HUDEP-2 (cell line): ENCODE measurements at regions not wholly inside any gene's neighbourhood (a gene's known extent, or its start where the extent isn't known, plus 50 kb on each side); places are given as distances from the start of the nearest gene placed in this dataset.

Source experiments
- DNase-seq, 76 experiments: peaks; one replicate each; lab custom pipeline; 2025; ENCODE audit not compliant: unreplicated experiment in 76 of 76; lab: John Stamatoyannopoulos, UW

DNA sequence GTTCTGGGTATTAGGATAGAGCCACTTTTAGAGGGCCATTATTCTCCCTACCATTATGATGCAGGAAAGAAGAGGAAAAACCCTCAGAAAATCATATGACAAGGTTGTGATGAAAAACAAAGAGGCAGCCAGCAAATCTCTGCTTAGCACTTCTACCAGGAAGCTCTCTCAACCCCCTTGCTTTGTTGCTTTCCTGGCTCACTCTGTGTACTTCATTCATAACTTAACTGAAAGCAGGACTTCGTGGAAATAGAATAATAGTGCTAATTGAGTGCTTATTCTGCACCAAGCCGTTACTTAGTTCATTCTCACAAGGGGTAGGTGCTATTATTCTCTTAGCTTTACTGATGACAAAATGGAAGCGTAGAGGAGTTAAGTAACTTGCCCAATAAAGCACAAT lies 354.1 kb downstream of the HRH4 start:
- DNase-seq = no peak

DNA sequence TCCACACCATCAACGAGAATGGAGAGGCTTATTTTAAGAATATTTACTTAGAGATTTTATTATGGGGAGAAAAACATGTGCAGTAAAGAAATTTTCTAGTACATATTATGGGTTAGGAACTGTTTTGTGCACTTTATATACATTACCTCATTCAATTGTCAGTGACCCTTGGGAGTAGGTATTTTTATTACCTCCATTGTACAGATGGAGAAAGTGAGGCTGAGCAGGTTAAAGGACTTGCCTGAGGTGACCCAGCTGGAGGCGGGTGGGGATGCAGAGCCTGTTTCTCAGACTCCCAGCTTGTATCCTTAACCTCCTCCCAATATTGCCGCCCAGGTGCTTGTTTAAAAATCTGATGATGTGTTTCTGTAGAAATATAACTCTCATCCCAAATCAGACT lies 356.7 kb downstream of the HRH4 start:
- no peak for DNase-seq

DNA sequence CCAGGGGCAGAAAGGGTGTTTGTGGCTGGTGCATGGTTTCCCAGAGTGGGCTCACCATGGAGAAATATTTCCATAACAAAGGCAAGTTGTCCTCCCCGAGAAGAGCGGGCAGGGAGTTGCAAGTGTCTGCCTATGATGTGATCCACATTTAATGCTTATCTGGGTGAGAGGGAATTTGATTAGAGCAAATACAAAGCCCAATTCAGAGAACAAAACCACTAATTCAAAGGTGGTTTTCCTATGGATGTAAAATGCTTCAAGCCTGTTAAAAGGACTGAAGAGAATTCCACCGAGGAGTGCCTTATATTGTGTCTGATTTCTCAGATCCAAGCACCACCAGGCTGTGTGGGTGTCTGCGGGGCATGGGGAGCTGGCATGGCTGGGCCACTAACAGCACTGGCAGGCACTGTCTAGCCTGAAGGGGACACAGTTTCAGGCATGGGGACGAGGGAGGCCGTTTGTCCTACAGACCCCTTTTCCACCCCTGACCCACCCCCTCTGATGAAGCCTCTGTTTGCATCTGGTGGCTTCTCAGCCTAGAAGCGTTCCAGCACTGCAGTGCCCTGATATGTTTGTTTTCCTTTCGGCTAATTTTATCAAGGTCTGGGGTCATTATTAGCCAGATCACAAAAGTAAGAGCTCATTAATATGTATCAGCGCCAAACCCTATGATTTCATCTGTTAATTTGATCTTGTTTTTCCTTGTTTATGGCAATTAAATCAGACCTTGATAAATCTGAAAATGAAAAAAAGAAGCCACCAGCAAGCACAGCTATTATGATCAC lies 357.3 kb downstream of the HRH4 start:
- no peak for DNase-seq

DNA sequence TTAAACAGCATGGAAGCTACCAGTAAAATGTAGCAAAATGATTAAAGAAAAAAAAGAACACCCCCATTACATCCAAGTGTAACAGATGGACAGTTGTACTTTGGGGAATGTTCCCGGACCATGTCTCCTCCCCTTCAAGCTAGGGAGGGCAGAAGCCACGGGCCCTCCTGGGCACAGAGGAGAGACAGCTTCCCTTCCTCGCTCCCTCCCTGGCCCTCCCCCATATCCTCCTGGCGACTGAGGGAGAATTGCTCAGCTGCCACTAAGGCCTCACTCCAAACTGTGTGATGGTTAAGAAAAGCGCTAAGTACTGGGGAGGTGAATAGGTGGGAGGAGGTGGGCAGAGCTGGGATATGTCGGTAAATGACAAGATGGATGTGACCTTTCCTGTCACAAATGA lies 358.0 kb downstream of the HRH4 start:
- DNase-seq = no peak

DNA sequence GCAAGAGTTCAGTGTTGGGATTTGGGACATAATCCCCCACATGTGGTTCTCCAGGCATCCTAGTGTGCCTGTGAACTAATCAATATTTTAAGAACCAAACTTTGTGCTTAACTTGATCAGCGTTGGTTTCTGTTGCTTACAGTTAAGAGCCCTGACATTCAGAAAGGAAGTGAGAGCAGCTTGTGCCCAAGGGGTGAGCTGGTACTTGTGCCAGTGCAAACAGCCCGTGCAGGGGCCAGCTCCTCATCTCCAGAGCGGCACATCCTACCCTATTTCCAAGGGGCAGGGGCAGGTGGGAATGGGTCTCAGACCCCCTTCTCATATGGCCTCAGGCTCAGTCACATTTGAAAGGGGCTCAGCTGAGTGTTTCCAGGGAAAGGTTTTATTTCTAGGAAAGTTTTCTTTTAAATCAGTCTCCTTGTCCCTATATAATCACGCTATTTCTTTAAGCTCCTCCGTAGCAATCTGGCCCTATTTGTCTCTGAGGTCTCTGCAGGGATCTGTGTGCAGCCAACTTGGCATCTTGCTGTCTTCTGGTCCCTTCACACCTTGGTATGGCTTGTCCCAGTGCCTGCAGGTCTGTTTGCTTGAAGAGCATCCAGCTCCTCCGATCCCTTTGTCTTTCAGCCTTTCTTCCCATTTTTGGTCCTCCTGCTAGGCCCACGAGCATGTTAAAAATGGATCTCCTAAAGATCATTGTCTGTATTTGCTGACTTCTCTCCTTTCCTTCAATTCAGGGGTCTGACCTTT lies 358.9 kb downstream of the HRH4 start:
- no peak for DNase-seq

DNA sequence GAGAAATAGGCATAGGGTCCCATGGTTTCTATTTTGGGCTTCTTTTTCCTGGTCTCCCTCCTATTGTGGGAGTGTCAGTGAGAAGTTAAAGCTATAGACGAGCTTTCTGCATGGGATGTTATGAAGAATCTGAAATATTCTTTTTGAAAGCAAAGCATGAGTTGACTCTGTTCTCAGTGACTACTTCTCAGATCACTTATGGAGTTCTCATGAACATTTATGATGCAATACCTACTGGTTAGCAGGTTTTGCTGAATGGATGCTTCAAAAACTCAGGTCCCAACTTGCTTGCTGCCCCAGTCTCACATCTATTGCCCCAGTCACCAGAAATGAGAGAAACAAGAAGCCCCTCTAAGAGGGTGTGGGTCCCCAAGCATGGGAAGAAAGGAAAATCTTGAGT lies 365.0 kb downstream of the HRH4 start:
- no peak for DNase-seq

DNA sequence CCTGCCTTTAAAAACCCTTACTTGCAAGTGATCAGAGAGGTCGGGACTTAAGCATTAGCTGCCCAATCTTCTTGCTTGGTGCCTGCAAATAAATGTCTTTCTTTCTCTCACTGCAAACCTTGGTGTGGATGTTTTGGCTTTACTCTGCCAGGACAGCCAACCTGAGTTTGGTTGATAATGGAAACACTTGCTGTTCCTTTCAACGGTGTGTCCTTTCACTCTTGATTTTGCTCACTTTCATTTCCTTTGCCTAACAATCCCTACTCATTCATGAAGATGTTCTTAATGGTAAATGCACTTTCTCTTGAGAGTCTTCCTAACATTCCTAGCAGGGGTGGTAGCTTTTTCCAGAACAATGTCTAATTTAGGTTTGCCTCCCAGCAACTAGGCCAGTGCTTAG lies 366.2 kb downstream of the HRH4 start:
- no peak for DNase-seq

DNA sequence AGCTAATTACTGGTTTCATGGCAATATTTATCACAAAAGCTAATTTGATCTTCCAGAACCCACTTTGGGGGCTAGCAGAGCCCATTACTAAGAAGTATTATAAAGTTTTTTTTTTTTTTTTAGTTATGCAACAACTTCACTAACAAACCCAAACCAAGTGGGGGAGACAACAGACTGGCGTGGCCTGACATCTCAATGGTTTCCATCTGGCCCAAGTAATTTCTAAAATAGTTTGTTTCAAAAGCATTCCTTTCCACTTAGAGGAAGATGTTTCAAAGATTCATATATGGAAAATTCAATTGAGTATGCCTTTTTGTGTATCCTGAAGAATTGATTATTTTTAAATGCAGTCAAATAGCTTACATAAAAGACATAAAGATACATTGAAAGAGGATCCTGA lies 367.1 kb downstream of the HRH4 start:
- no peak for DNase-seq

DNA sequence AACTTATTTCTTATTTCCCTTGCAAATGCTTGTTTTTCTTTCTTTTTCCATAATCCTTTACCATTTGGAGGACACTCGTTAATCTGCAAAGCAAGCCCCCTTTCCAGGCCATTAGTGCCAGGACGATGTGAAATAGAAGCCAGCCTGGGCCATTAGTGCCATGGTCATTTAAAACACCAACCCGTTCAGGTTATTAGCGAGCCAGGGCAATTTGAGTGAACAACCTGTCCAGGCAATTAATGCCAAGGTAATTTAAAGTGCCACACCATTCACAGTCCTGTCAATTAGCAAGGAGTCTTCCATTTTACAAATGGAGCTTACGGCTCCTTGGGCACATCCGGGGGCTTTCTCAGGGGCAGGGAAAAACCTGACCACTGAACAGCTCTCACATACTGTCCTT lies 370.6 kb downstream of the HRH4 start:
- no peak for DNase-seq

DNA sequence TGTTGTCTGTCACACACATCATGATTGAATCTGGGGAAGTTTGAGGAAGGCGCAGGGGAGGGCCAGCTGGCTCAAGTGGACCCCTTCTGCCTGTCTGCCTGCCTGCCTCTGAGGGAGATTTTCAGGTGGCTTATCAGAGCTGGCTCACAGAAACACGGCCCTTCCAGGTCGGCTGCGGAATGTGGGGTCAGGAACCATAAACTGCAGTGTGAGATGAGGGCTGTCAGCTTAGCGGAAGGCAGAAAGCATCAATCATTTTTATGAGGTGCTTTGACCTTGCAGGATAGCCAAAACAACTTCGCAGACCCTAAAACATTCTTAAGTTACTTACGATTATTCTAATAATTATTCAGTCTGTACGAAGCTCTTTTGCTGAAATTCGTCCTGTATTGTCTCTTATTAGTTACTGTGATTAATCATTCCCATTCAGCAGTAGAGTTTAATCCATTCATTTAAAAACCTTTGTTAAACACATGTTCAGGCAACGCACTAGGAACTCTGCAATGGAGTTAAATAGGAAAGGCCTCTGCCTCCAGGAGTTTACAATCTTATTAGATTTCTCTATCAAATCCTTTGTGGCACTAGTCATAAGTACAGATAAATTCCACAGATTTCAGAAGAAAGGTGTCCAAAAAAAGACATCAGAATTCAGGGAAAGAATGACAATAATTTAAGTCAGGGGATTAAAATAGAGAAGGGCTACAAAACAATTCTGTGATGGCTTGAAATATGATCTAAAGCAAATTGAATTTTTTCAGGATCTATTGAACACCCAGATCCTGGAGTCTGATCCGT lies 371.6 kb downstream of the HRH4 start:
- DNase-seq = no peak

DNA sequence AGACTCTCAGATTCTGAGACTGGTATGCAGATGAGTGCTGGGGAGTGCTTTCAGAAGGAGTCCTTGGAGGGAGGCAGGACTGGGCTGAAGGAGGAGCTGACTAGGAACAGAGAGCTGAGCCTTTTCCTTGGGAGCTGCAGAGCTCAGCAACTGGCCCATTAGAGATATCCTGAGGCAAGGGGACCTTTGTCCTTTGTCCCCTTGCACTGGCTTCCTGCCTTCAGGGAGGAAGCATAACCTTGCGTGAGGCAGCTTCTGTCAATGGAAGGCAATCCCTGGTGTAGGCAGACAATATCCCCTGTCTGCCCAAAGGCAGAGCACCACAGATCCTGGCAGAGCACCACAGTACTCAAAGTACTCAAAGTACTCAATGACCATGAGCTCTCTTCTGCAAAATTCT lies 375.3 kb downstream of the HRH4 start:
- no peak for DNase-seq

DNA sequence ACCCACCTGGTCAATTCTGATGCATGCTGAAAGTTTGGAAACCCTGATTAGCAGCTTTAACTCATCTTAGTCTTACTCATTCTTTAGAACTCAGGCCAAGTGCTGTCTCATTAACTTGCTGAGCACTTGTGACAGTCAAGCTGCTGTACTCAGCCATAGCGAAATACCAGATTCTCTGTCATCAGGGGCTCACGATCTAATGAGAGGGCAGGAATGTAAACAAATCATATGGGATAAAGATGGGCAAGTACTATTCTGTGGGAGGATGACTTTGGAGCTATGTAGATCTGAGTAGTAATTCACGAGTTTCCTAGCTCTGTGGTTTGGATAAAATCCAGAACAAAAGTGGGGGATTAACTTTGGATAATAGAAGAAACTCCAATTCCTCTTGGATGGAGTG lies 376.6 kb downstream of the HRH4 start:
- no peak for DNase-seq

DNA sequence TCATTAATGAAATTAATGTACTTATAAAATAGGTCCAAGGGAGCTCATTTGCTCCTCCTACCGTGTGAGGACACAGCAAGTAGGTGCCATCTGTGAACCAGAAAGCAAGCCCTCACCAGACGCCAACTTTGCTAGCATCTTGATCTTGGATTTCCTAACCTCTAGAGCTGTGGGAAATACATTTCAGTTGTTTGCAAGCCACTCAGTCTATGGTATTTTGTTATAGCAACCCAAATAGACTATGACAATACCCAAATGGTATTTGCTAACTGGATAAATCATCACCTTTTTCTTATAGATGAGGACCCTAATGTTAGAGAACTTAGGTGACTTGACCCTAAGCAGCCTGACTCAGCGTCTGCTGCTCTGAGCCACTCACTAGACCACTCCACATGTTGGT lies 379.6 kb downstream of the HRH4 start:
- no peak for DNase-seq

DNA sequence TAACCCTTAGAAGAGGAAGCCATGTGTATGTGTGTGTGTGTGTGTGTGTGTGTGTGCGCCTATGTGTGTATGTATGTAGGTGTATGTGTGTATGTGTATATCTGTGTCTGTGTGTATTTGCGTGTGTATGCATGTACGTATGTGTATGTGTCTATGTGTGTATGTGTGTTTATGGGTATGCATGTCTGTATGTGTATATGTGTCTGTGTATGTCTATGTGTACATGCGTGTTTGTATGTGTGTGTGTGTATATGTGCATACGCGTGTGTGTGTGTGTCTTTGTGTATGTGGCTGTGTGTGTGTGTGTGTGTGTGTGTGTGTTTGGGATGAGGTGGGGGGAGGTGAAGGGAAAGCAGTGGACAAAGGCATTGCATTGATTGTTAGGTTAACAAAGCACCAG lies 380.2 kb downstream of the HRH4 start:
- no peak for DNase-seq

DNA sequence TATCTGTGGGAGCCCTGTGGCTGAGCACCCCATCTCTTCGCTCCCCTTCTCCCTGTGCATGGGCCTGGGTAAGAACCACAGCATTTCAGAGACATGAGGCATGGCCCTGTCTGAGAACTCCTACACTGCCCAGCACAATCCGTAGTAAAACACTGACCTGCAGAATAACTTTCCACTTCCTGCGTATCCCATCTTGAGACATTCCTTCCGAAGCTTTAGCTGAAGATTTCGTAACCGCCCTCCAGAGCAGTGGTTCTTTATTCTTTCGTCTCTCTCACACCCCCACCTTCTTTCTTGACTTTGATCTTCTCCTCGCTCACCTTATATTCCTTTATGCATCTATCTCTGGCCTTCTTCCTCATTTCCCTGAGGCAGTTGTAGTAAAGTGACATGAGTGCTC lies 381.1 kb downstream of the HRH4 start:
- DNase-seq = no peak

DNA sequence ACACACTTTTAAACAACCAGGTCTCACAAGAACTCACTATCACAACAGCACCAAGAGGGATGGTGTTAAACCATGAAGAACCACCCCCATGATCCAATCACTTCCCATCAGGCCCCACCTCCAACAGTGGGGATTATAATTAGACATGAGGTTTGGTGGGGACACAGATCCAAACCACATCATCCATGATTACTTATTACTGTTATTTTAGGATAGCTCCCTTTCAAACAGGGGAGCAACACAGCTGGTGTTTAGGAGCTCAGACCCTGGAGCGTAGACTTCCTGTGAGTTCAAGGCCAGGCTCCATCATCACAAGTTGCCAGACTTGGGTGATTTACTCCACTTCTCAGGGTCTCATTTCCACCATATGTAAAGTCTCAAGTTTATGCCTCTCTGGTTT lies 382.7 kb downstream of the HRH4 start:
- no peak for DNase-seq

DNA sequence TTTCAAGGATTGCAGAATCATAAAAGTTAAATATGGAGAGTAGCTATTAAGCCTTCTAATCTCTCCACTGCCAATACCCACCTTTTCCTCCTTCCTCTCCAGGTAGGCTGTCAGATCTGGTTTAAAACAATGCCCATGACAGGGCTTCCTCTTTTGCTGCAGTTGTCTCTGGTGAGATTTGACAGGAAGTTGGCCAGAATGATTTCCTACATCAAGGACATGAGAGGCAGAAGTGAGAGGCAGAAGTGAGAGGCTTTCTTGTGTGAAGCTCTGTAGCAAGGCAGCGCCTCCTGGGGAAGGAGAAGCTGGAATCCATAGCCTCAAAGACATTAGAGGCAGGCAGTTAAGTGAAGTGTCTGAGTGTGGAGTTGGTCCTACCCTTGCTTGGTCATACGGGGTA lies 385.7 kb downstream of the HRH4 start:
- no peak for DNase-seq

DNA sequence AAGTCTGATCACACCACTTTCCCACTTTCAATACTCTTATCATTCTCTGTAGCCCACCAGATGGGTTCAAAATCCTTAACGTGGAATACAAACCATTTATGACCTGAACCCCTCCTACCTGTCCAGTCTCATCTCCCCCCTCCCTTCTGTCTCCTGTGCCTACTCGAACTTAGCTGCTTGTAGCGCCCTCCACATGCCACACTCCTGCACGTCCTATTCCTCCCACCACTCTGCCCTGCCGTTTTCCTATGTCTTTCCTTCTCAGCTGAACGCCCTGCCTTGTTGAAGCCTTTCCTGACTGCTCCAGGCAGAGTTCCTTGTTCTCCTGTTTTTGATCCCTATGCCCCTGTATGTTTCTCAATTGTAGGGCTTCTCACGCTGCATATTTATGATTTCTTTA lies 390.1 kb downstream of the HRH4 start:
- DNase-seq = no peak

DNA sequence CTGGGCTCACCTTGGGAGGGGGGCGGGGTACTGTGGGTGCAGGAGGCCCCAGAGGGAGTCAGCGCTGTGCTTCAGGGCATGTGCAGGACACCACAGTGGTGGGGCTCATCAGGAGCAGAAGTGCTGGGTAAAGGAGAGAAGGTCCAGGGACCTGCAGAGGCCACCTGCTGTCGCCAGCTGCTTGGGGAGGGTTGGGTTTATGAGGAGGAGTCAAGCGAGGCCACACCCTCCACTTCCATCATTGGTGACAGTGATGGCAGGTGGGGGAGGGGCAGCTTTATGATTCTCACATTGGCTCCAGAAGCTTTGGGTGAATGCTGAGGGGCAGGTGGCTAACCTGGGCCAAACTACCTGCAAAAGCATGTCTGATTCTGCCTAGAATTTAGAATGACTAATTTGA lies 392.6 kb downstream of the HRH4 start:
- peak in 2 of 76 experiments; percentile 1 to 11 for DNase-seq

DNA sequence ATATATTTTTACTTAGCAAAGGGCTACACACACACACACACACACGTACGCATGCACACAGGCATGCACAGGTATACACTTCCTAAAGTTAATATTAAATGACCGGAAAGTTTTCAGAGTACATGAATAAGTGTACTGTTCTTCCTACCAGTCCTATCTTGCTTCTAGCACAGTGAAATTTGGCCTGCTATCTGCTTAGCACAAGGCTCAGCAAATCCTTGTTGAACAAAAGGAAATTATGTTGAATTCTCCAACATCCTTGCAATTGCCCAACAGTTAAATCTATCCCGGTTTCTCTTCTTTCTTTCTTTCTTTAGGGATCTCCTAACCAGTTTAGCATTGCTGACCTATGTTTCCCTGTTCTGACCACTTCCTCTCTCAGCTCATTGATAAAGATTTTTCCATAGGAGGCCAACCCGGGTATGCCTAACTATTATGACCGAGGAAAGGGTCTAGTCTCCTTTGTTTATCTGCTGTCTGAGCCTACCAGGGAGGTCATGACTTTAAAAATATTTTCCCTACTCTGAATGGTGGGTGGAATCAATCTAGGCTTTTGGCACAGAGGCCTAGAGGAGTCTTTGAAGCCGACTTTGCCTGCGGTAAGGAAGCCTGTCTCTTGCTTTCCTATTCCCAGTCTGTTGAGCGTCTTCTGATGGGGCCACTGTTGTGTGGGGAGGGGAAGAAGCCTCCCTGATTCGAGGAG lies 400.7 kb downstream of the HRH4 start:
- DNase-seq = no peak

DNA sequence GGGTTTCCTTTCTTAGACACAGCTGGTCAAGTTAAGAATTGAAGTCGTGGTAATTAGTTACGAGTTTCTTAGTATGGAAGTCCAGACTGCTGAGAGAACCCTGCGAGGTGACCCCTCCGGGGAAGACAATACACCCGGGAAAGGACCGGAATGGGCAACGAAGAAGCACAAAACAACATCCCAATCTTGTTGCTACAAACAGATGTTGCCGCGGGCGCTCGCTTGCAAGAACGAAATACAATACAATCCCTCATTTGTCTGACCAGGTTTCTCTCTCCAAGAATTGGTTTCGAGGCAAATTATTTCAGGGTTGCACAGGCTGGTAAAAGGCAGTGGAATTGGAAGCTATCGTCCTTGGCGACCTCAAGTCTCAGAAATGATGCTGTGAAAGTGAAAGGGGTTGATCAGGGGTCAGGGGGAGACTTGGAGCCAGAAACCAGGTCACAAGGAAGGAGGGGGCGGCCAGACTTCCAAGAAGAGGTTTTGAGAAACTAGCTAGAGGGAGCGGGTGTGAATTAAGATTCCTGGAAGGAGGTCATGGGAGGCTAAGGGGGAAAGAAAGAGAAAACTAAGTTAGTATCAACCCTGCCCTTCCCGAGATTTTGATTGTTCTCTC lies 401.9 kb downstream of the HRH4 start:
- DNase-seq = no peak
